ENCODE measurements at regions not wholly inside any gene's neighbourhood (a gene's known extent, or its start where the extent isn't known, plus 50 kb on each side); places are given as distances from the start of the nearest gene placed in this dataset.

- Histone ChIP-seq H3K27ac (no peak overlapping the region), H3K9ac (ENCODE audit: insufficient read length) (no peak overlapping the region), H3K9me3 (ENCODE audit: low read depth, low read length) (no peaks in the 10 kb centered on the region), H3K4me3 (no peak overlapping the region), H3K36me3 (ENCODE audit: insufficient read depth, low read length) (no peaks in the 10 kb centered on the region)
- DNase-seq (ENCODE audit: low read depth, low spot score), result no peak
- TF ChIP-seq EZH2 (IDR thresholded peaks at IDR 0.05), result no peak
- TF ChIP-seq POLR2AphosphoS5 (IDR thresholded peaks at IDR 0.05; ENCODE audit: borderline replicate concordance, low read depth, low read length), result no peak
- TF ChIP-seq FOXP2 (optimal IDR thresholded peaks at IDR 0.05; ENCODE audit: control extremely low read depth, extremely low read length, insufficient read depth), result no peak
These were observed 1112.7 kb downstream of the TYW1 start for GRCh38 chr7:68109299-68109698.

GRCh38 chr7:68119411-68119810, 1122.8 kb downstream of the TYW1 start:
- H3K36me3 ChIP-seq (ENCODE audit: insufficient read depth, low read length), result no peaks in the 10 kb centered on the region
- no peak for DNase-seq (ENCODE audit: low read depth, low spot score)
- no peak overlapping the region for H3K27ac ChIP-seq
- TF ChIP-seq EZH2 (IDR thresholded peaks at IDR 0.05) (no peak), POLR2AphosphoS5 (IDR thresholded peaks at IDR 0.05; ENCODE audit: borderline replicate concordance, low read depth, low read length) (no peak), FOXP2 (optimal IDR thresholded peaks at IDR 0.05; ENCODE audit: control extremely low read depth, extremely low read length, insufficient read depth) (no peak)
- no peak overlapping the region for H3K9ac ChIP-seq (ENCODE audit: insufficient read length)
- H3K4me3 ChIP-seq, result no peak overlapping the region
- no peaks in the 10 kb centered on the region for H3K9me3 ChIP-seq (ENCODE audit: low read depth, low read length)

DNA sequence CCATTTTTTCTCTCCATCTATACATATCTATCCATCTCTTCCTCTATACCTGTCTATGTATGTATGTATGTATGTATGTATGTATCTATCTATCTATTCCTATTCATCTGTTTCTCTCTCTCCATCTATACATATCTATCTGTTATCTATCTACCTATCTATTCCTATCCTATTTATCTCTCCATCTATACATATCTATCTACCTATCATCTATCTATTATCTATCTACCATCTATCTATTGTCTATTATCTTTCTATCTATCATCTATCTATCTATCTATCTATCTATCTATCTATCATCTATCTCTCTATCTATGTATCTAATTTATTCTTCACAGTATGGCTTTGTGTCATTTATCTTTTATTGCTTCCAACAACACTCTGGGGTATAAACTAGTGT, 1124.4 kb downstream of the TYW1 start:
- no peak overlapping the region for H3K27ac ChIP-seq
- no peaks in the 10 kb centered on the region for H3K36me3 ChIP-seq (ENCODE audit: insufficient read depth, low read length)
- DNase-seq (ENCODE audit: low read depth, low spot score), result no peak
- TF ChIP-seq EZH2 (IDR thresholded peaks at IDR 0.05) (no peak), POLR2AphosphoS5 (IDR thresholded peaks at IDR 0.05; ENCODE audit: borderline replicate concordance, low read depth, low read length) (no peak), FOXP2 (optimal IDR thresholded peaks at IDR 0.05; ENCODE audit: control extremely low read depth, extremely low read length, insufficient read depth) (no peak)
- no peaks in the 10 kb centered on the region for H3K9me3 ChIP-seq (ENCODE audit: low read depth, low read length)
- no peak overlapping the region for H3K9ac ChIP-seq (ENCODE audit: insufficient read length)
- H3K4me3 ChIP-seq, result no peak overlapping the region

- Histone ChIP-seq H3K9ac (ENCODE audit: insufficient read length) (no peak overlapping the region), H3K27ac (no peak overlapping the region), H3K9me3 (ENCODE audit: low read depth, low read length) (no peaks in the 10 kb centered on the region), H3K4me3 (no peak overlapping the region), H3K36me3 (ENCODE audit: insufficient read depth, low read length) (no peaks in the 10 kb centered on the region)
- no peak for DNase-seq (ENCODE audit: low read depth, low spot score)
- no peak for TF ChIP-seq EZH2 (IDR thresholded peaks at IDR 0.05)
- no peak for TF ChIP-seq POLR2AphosphoS5 (IDR thresholded peaks at IDR 0.05; ENCODE audit: borderline replicate concordance, low read depth, low read length)
- no peak for TF ChIP-seq FOXP2 (optimal IDR thresholded peaks at IDR 0.05; ENCODE audit: control extremely low read depth, extremely low read length, insufficient read depth)
These were observed 1125.0 kb downstream of the TYW1 start for GRCh38 chr7:68121655-68122054.

DNA sequence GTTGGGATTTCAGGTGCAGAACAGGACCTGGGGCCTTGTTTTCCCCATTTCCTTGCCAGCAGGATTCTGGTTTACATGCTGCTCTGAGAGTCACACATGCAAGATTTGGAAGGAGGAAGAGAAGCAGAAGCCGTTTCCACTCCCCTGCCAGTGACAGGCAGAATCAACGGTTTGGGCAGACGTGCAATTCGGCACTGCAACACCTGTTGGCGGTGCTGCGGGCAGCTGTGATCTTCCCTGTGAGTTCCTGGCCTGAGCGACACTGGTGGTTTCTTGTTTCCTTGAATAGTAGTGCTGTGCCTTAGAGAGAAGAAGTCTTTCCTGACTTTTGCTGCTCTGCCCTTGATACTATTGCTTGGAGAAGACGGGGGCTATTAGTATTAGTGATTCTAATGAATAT, 1126.2 kb downstream of the TYW1 start:
- Histone ChIP-seq H3K9ac (ENCODE audit: insufficient read length) (no peak overlapping the region), H3K36me3 (ENCODE audit: insufficient read depth, low read length) (no peaks in the 10 kb centered on the region), H3K4me3 (no peak overlapping the region), H3K9me3 (ENCODE audit: low read depth, low read length) (no peaks in the 10 kb centered on the region), H3K27ac (no peak overlapping the region)
- TF ChIP-seq POLR2AphosphoS5 (IDR thresholded peaks at IDR 0.05; ENCODE audit: borderline replicate concordance, low read depth, low read length) (no peak), EZH2 (IDR thresholded peaks at IDR 0.05) (no peak), FOXP2 (optimal IDR thresholded peaks at IDR 0.05; ENCODE audit: control extremely low read depth, extremely low read length, insufficient read depth) (no peak)
- DNase-seq (ENCODE audit: low read depth, low spot score), result no peak

DNA sequence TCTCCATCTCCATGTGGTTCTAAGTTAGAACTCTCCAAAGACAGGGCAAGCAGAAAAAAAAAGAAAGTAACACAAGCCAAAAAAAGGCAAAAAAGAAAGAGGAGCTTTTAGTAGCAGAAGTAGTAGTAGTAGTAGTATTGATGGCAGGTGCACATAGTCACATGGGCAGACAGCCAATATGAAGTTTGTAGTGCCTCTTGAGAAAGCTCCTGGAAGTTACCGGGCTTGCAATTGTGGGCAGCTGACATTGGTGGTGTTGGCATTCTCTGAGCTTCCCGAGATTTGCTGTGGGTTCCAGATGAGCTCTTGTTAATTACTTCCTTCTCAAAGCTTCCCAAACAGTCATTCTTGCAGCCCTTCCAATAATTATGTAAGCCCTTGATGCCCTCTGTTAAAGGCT, 1128.5 kb downstream of the TYW1 start:
- H3K4me3 ChIP-seq, result no peak overlapping the region
- H3K9ac ChIP-seq (ENCODE audit: insufficient read length), result no peak overlapping the region
- no peaks in the 10 kb centered on the region for H3K9me3 ChIP-seq (ENCODE audit: low read depth, low read length)
- DNase-seq (ENCODE audit: low read depth, low spot score), result no peak
- H3K27ac ChIP-seq, result no peak overlapping the region
- no peaks in the 10 kb centered on the region for H3K36me3 ChIP-seq (ENCODE audit: insufficient read depth, low read length)
- no peak for TF ChIP-seq EZH2 (IDR thresholded peaks at IDR 0.05)
- TF ChIP-seq FOXP2 (optimal IDR thresholded peaks at IDR 0.05; ENCODE audit: control extremely low read depth, extremely low read length, insufficient read depth), result no peak
- no peak for TF ChIP-seq POLR2AphosphoS5 (IDR thresholded peaks at IDR 0.05; ENCODE audit: borderline replicate concordance, low read depth, low read length)

GRCh38 chr7:68133045-68133444, 1136.4 kb downstream of the TYW1 start:
- Histone ChIP-seq H3K36me3 (ENCODE audit: insufficient read depth, low read length) (no peaks in the 10 kb centered on the region), H3K9me3 (ENCODE audit: low read depth, low read length) (no peaks in the 10 kb centered on the region), H3K4me3 (no peak overlapping the region), H3K9ac (ENCODE audit: insufficient read length) (no peak overlapping the region), H3K27ac (no peak overlapping the region)
- no peak for DNase-seq (ENCODE audit: low read depth, low spot score)
- no peak for TF ChIP-seq FOXP2 (optimal IDR thresholded peaks at IDR 0.05; ENCODE audit: control extremely low read depth, extremely low read length, insufficient read depth)
- TF ChIP-seq POLR2AphosphoS5 (IDR thresholded peaks at IDR 0.05; ENCODE audit: borderline replicate concordance, low read depth, low read length), result no peak
- TF ChIP-seq EZH2 (IDR thresholded peaks at IDR 0.05), result no peak

DNA sequence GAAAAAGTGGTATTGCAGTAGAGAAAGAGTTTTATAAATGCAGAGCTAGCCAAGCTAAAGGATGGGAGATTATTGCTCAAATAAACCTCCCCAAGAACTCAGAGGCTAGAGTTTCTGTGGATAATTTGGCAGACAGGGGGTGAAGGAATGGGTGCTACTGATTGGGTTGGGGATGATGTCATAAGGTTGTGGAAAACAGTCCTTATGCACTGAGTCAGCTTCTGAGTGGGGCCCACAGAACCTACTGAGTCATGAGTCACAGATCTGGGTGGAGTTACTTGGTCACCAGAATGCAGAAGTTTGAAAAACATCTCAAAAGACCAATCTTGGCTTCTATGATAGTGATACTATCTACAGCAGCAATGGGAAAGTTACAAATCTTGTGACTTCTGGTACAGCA, 1146.7 kb downstream of the TYW1 start:
- no peaks in the 10 kb centered on the region for H3K9me3 ChIP-seq (ENCODE audit: low read depth, low read length)
- no peak for DNase-seq (ENCODE audit: low read depth, low spot score)
- no peak overlapping the region for H3K27ac ChIP-seq
- H3K4me3 ChIP-seq, result no peak overlapping the region
- H3K9ac ChIP-seq (ENCODE audit: insufficient read length), result no peak overlapping the region
- TF ChIP-seq POLR2AphosphoS5 (IDR thresholded peaks at IDR 0.05; ENCODE audit: borderline replicate concordance, low read depth, low read length) (no peak), FOXP2 (optimal IDR thresholded peaks at IDR 0.05; ENCODE audit: control extremely low read depth, extremely low read length, insufficient read depth) (no peak), EZH2 (IDR thresholded peaks at IDR 0.05) (no peak)
- no peaks in the 10 kb centered on the region for H3K36me3 ChIP-seq (ENCODE audit: insufficient read depth, low read length)

DNA sequence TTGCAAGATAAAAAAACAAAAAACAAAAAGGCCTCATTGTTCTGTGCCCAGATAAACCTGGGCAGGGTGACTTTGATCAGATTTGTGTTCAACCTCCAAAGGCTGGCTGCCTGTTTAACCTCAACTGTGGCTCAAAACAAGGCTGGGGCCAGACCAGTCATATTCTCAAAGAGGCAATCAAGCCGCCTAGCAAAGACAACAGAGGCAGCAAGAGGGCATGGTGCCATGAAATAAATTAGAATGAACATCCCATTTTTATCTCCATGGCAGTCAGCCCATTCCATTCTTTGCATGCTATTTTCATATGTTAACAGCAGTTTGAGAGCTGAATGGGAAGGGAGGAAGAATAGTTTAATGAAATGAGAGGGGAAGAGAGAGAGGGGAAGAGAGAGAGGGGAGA, 1150.3 kb downstream of the TYW1 start:
- H3K4me3 ChIP-seq, result no peak overlapping the region
- H3K27ac ChIP-seq, result no peak overlapping the region
- H3K9me3 ChIP-seq (ENCODE audit: low read depth, low read length), result no peaks in the 10 kb centered on the region
- no peak overlapping the region for H3K9ac ChIP-seq (ENCODE audit: insufficient read length)
- no peak for DNase-seq (ENCODE audit: low read depth, low spot score)
- no peaks in the 10 kb centered on the region for H3K36me3 ChIP-seq (ENCODE audit: insufficient read depth, low read length)
- TF ChIP-seq EZH2 (IDR thresholded peaks at IDR 0.05), result no peak
- TF ChIP-seq FOXP2 (optimal IDR thresholded peaks at IDR 0.05; ENCODE audit: control extremely low read depth, extremely low read length, insufficient read depth), result no peak
- TF ChIP-seq POLR2AphosphoS5 (IDR thresholded peaks at IDR 0.05; ENCODE audit: borderline replicate concordance, low read depth, low read length), result no peak
